GM12872 (cell line): ENCODE measurements at regions not wholly inside any gene's neighbourhood (a gene's known extent, or its start where the extent isn't known, plus 50 kb on each side); places are given as distances from the start of the nearest gene placed in this dataset.

Experiments used
- TF ChIP-seq, protein P1 (sequence below): IDR thresholded peaks from 3 replicates; pipeline ENCODE4 v1.5.1; 2011; ENCODE audit warnings: low read depth, mild to moderate bottlenecking, low read length, moderate library complexity; ENCODE audit not compliant: insufficient read depth

- TF ChIP-seq, protein P1, sequence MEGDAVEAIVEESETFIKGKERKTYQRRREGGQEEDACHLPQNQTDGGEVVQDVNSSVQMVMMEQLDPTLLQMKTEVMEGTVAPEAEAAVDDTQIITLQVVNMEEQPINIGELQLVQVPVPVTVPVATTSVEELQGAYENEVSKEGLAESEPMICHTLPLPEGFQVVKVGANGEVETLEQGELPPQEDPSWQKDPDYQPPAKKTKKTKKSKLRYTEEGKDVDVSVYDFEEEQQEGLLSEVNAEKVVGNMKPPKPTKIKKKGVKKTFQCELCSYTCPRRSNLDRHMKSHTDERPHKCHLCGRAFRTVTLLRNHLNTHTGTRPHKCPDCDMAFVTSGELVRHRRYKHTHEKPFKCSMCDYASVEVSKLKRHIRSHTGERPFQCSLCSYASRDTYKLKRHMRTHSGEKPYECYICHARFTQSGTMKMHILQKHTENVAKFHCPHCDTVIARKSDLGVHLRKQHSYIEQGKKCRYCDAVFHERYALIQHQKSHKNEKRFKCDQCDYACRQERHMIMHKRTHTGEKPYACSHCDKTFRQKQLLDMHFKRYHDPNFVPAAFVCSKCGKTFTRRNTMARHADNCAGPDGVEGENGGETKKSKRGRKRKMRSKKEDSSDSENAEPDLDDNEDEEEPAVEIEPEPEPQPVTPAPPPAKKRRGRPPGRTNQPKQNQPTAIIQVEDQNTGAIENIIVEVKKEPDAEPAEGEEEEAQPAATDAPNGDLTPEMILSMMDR, result no peak
These were observed 1163.0 kb downstream of the SI start for GRCh38 chr3:163915280-163915679.

- TF ChIP-seq, protein P1, result no peak
These were observed 1163.7 kb downstream of the SI start for GRCh38 chr3:163914567-163914966.

- TF ChIP-seq, protein P1, result no peak
These were observed 1186.5 kb downstream of the SI start for GRCh38 chr3:163891771-163892170.

DNA sequence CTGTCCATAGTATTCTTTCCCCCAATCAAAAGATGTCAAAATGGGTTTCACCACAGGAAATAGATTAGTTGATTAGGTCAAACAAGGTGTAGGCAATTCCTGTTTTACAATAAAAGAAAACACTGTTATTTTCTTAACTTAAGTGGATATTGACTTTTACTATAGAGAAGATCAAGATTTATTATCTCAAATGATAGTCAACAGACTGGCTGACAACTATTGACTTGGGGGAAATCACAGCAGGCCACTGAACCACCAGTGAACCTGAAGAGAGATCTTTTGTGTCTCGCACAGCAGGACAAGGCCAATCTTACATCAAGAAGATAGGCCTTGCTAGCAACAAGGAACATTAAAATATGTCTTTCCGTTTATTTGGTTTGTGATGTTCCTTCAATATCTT lies 1187.6 kb downstream of the SI start:
- TF ChIP-seq, protein P1, result no peak

- TF ChIP-seq, protein P1, result no peak
These were observed 1199.1 kb downstream of the SI start for GRCh38 chr3:163879172-163879571.

GRCh38 chr3:163878396-163878795 lies 1199.9 kb downstream of the SI start:
- TF ChIP-seq, protein P1, result no peak

GRCh38 chr3:163877805-163878204 lies 1200.5 kb downstream of the SI start:
- TF ChIP-seq, protein P1, result no peak

- TF ChIP-seq, protein P1, result no peak
These were observed 1215.2 kb downstream of the SI start for GRCh38 chr3:163863146-163863545.
